HG02938 (cell line): ENCODE measurements at regions not wholly inside any gene's neighbourhood (a gene's known extent, or its start where the extent isn't known, plus 50 kb on each side); places are given as distances from the start of the nearest gene placed in this dataset.

Experiments used
- ATAC-seq: cut with Tn5 transposase; IDR thresholded peaks from one replicate; pipeline ENCODE4 v1.9.1; 2021; ENCODE audit warnings: mild to moderate bottlenecking, moderate library complexity; ENCODE audit not compliant: unreplicated experiment

- no peak for ATAC-seq
These were observed 50.6 kb upstream of the UQCRFS1 start for GRCh38 chr19:29263305-29264135.

GRCh38 chr19:29264897-29265296 is 51.9 kb upstream of the UQCRFS1 start:
- no peak for ATAC-seq

GRCh38 chr19:29265436-29265835 is 52.5 kb upstream of the UQCRFS1 start:
- ATAC-seq: no peak

GRCh38 chr19:29266001-29266400 is 53.0 kb upstream of the UQCRFS1 start:
- ATAC-seq: no peak

GRCh38 chr19:29266603-29267002 is 53.7 kb upstream of the UQCRFS1 start:
- no peak for ATAC-seq

GRCh38 chr19:29267701-29268100 is 54.8 kb upstream of the UQCRFS1 start:
- ATAC-seq: no peak

GRCh38 chr19:29268103-29268502 is 55.2 kb upstream of the UQCRFS1 start:
- ATAC-seq: no peak

GRCh38 chr19:29268721-29269393 is 55.9 kb upstream of the UQCRFS1 start:
- no peak for ATAC-seq

GRCh38 chr19:29269641-29270040 is 56.7 kb upstream of the UQCRFS1 start:
- ATAC-seq: no peak

- no peak for ATAC-seq
These were observed 58.4 kb upstream of the UQCRFS1 start for GRCh38 chr19:29271341-29271740.

- no peak for ATAC-seq
These were observed 59.0 kb upstream of the UQCRFS1 start for GRCh38 chr19:29271911-29272310.

GRCh38 chr19:29273000-29273640 is 60.2 kb upstream of the UQCRFS1 start:
- no peak for ATAC-seq

GRCh38 chr19:29275266-29275665 is 62.3 kb upstream of the UQCRFS1 start:
- no peak for ATAC-seq

GRCh38 chr19:29277102-29277501 is 64.2 kb upstream of the UQCRFS1 start:
- peak; percentile 97 for ATAC-seq

GRCh38 chr19:29278716-29279115 is 65.8 kb upstream of the UQCRFS1 start:
- ATAC-seq: no peak

- no peak for ATAC-seq
These were observed 70.4 kb upstream of the UQCRFS1 start for GRCh38 chr19:29283366-29283765.

GRCh38 chr19:29285187-29285687 is 72.3 kb upstream of the UQCRFS1 start:
- ATAC-seq: no peak

- ATAC-seq: no peak
These were observed 72.9 kb upstream of the UQCRFS1 start for GRCh38 chr19:29285878-29286277.

GRCh38 chr19:29287061-29287460 is 74.1 kb upstream of the UQCRFS1 start:
- no peak for ATAC-seq

- no peak for ATAC-seq
These were observed 75.3 kb upstream of the UQCRFS1 start for GRCh38 chr19:29288256-29288655.

GRCh38 chr19:29289020-29289419 is 76.1 kb upstream of the UQCRFS1 start:
- ATAC-seq: no peak

GRCh38 chr19:29290853-29291252 is 77.9 kb upstream of the UQCRFS1 start:
- no peak for ATAC-seq
